ENCODE measurements at regions not wholly inside any gene's neighbourhood (a gene's known extent, or its start where the extent isn't known, plus 50 kb on each side); places are given as distances from the start of the nearest gene placed in this dataset.

- no peaks in the 10 kb centered on the region for H3K4me1 ChIP-seq (ENCODE audit: control insufficient read depth, extremely low read depth, insufficient read depth, low read length)
- dilution Hi-C loops (cut with MboI; ENCODE audit: extremely low pct_ligation_motif_present, low sequenced_read_pairs) (no loop called here), intact Hi-C loops (cut with micrococcal nuclease) (no loop called here)
- H3K36me3 ChIP-seq (ENCODE audit: control insufficient read depth in 2 of 2, extremely low read depth in 1 of 2, insufficient read depth in 2 of 2, low read length in 2 of 2), result no peaks in the 10 kb centered on the region
- ChIA-PET POLR2A (no interaction called here), CTCF (no interaction called here)
- H4K20me1 ChIP-seq (replicated peaks; ENCODE audit: control insufficient read depth, extremely low read depth, insufficient read depth, low read length), result no peaks in the 10 kb centered on the region
- H3K9me3 ChIP-seq (replicated peaks; ENCODE audit: control insufficient read depth, insufficient read depth, low read length), result no peaks in the 10 kb centered on the region
- DNase-seq (ENCODE audit: low read depth, low spot score) (no peak), FAIRE-seq (no peak)
- no peaks in the 10 kb centered on the region for H3K9me1 ChIP-seq (replicated peaks; ENCODE audit: control insufficient read depth, extremely low read depth, insufficient read depth, low read length)
- H3K27ac ChIP-seq (ENCODE audit: insufficient read depth, low read depth, low read length), result no peak overlapping the region
- no peak overlapping the region for H2AFZ ChIP-seq (ENCODE audit: low read depth, low read length)
- no TSS peak for BruUV-seq (replicated peaks)
- no peaks in the 10 kb centered on the region for H3K79me2 ChIP-seq (ENCODE audit: control insufficient read depth, insufficient read depth, low read length)
- TF ChIP-seq MYC (IDR thresholded peaks at IDR 0.05; ENCODE audit: low read depth, low read length), result no peak
- TF ChIP-seq, protein P1, sequence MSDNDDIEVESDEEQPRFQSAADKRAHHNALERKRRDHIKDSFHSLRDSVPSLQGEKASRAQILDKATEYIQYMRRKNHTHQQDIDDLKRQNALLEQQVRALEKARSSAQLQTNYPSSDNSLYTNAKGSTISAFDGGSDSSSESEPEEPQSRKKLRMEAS (IDR thresholded peaks at IDR 0.05; ENCODE audit: insufficient read depth, insufficient read length), result no peak
- TF ChIP-seq JUN (IDR thresholded peaks at IDR 0.05; ENCODE audit: borderline replicate concordance, insufficient read depth, insufficient read length, low read depth), result no peak
- no peak for TF ChIP-seq POLR2A (IDR thresholded peaks at IDR 0.05; ENCODE audit: low read depth, low read length)
- no peak for TF ChIP-seq FOS (IDR thresholded peaks at IDR 0.05; ENCODE audit: borderline replicate concordance, insufficient read depth, low read length)
- TF ChIP-seq GATA2 (IDR thresholded peaks at IDR 0.05; ENCODE audit: insufficient read depth, insufficient read length, low read depth, low read length), result no peak
- no peak for TF ChIP-seq POLR2AphosphoS5 (IDR thresholded peaks at IDR 0.05; ENCODE audit: insufficient read depth, low read depth, low read length)
- TF ChIP-seq, protein P2, sequence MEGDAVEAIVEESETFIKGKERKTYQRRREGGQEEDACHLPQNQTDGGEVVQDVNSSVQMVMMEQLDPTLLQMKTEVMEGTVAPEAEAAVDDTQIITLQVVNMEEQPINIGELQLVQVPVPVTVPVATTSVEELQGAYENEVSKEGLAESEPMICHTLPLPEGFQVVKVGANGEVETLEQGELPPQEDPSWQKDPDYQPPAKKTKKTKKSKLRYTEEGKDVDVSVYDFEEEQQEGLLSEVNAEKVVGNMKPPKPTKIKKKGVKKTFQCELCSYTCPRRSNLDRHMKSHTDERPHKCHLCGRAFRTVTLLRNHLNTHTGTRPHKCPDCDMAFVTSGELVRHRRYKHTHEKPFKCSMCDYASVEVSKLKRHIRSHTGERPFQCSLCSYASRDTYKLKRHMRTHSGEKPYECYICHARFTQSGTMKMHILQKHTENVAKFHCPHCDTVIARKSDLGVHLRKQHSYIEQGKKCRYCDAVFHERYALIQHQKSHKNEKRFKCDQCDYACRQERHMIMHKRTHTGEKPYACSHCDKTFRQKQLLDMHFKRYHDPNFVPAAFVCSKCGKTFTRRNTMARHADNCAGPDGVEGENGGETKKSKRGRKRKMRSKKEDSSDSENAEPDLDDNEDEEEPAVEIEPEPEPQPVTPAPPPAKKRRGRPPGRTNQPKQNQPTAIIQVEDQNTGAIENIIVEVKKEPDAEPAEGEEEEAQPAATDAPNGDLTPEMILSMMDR (IDR thresholded peaks at IDR 0.05; ENCODE audit: extremely low read depth in 1 of 2, insufficient read depth in 1 of 2, low read depth in 1 of 2, low read length in 2 of 2), result no peak
- no peak for TF ChIP-seq EZH2 (IDR thresholded peaks at IDR 0.05; ENCODE audit: borderline replicate concordance, low read depth, low read length, severe bottlenecking)
- no peak overlapping the region for H3K4me3 ChIP-seq (replicated peaks in 1 of 3; ENCODE audit: insufficient read depth in 1 of 3, low read depth in 1 of 3, low read length in 3 of 3)
- no peak overlapping the region for H3K9ac ChIP-seq (replicated peaks; ENCODE audit: extremely low read depth, insufficient read depth, low read length)
- H3K4me2 ChIP-seq (ENCODE audit: insufficient read depth, low read length), result no peak overlapping the region
- H3K27me3 ChIP-seq (ENCODE audit: control insufficient read depth in 2 of 2, insufficient read depth in 2 of 2, low read length in 2 of 2), result no peaks in the 10 kb centered on the region
Observed at GRCh38 chr3:127389913-127390312, 102.1 kb upstream of the PRR20G start.

All from endothelial cell of umbilical vein (primary cell).